Skin epidermis (tissue), 12 donors: ENCODE measurements at regions not wholly inside any gene's neighbourhood (a gene's known extent, or its start where the extent isn't known, plus 50 kb on each side); places are given as distances from the start of the nearest gene placed in this dataset.
A peak's percentile ranks its signal among the peaks of the same experiment; 100 is the strongest.

Experiments
- H3K27ac ChIP-seq, 21 experiments: fragments of 200-600 bp; sonication (generic) in 11 of 21; one replicate each; pipeline ENCODE4 v1.5.0; 2020; ENCODE audit warnings: mild to moderate bottlenecking in 3 of 21, inconsistent platforms in 2 of 21, moderate library complexity in 2 of 21
- H3K4me3 ChIP-seq, 7 experiments: fragments of 200-600 bp; sonication (generic) in 2 of 7; one replicate each; pipeline ENCODE4 v1.5.0; 2020; ENCODE audit warnings: inconsistent platforms in 2 of 7, mild to moderate bottlenecking in 2 of 7, moderate library complexity in 1 of 7

DNA sequence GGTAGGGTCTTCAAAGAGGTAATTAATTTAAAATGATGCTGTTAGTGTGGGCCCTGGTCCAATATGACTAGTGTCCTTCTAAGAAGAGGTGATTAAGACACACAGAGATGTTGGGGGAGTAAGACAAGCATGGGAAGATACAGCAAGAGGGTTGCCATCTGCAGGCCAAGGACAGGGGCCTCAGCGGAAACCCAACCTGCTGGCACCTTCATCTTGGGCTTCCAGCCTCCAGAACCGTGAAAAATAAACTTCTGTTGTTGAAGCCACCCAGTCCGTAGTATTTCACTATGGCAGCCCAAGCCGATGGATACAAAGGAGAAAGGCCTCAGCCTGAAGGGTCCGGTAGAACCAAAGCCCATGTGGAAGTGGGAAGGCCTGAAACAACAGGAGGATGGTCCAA, 161.7 kb upstream of the UBE2E1 start:
- H3K27ac ChIP-seq = no peak overlapping the region
- no peak overlapping the region for H3K4me3 ChIP-seq

DNA sequence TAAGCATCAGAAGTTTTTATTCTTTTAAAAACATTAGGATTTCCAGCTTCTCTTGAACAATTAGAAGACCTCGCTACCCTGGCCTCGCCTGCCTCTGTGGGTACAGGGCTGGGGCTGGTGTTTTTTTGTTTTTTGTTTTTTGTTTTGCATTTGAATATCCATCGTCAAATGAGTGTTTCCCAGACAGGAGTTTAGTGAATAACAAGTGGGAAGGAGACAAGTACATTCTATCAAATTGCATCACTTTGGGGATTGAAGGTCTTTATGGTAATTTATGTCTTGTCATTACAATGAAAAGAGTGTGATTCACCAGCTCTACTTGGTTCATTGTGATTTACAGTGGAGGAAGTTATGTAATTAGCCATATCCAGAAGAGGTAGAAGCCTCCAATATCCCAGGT, 161.1 kb upstream of the UBE2E1 start:
- H3K27ac ChIP-seq = no peak overlapping the region

DNA sequence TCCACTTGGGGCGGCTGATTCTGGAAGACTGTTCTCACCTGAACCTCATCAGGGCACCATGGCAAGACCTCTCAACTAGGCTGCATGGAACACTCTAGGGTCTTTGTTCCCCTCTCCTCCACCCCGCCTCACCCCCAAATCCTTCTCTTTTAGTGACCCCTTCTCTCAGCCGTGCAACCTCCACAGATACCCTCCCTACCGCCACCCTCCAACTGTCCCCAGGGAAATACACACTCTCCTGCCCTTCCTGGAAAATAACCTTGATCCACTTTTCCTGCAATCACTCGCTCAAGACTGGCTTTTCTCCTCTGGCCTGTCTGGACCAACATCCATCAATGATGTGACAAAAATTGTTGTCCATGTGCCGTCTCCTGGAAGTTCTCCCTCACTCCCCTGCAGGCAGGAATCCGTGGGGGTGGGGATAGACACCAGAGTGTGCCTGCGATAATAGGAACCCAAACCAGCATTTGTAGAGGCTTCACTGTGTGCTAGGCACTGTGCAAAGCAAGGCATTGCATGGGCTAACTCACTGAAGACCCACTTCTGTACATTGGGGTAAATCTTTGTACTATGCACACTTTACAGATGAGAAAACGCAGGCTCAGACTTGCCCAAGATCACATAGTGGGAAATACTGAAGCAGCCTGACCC, 160.1 kb upstream of the UBE2E1 start:
- Histone ChIP-seq H3K4me3 (no peak overlapping the region), H3K27ac (no peak overlapping the region)

More for the DNA sequence above, 161.1 kb upstream of the UBE2E1 start:
- H3K4me3 ChIP-seq = no peak overlapping the region

DNA sequence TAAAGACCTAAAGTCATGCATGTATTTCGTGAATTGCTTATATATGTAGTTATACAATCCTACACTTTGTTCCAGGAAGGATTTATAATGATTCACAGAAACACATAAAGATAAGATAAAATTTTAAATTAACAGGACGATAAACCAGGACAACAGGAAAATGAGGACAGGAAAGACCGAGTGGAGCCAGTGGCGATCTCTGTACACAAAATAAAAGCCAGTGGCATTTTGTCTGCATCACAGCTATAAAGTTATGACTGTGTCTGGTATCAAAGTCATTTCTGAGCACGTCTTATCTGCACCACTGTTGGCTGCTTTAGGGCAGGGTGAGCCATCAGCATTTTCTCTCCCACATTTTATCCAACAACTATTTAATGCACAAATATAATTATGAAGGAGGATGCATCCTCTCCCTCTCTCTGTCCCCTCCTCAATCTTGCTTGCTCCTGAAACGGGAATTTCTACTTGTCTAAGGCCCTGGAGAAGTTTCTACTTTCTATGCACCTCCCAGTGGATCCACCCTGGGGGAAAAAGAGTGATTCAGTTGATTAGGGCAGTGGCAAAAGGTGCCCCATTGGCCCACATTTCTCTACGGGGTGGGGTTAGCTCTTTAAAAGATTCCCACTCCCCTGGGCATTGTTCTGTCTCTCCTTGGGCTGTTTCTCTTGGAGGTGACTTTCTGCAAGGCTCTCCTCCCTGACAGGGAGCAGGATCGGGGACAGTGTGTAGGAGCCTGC, 159.4 kb upstream of the UBE2E1 start:
- no peak overlapping the region for H3K4me3 ChIP-seq
- H3K27ac ChIP-seq = no peak overlapping the region

DNA sequence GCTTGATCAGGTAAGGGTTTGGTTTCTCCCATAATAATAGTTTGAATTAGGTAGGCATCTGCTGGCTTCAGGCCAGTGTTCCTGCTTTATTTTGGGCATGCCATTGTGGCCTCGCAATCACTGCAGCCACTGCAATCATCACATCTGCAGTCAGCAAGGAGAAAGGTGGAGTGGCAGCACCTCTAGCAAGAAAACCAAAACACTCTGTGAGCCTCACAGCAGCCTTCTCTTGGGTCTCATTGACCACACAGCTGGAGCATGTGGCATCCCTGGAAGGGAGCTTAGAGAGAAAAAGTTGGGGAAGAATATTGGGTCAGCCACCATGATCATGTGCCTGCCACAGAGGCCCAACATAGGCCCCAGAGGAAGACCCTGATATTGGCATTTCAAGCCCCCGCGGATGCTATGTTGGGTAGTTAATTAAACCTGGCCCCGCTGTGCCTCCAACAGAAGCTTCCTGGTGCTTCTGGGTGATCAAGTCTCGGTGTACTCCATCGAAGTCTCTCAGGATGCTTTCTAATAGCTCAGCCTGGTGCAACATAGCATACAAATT, 158.0 kb upstream of the UBE2E1 start:
- no peak overlapping the region for H3K27ac ChIP-seq
- H3K4me3 ChIP-seq = no peak overlapping the region

DNA sequence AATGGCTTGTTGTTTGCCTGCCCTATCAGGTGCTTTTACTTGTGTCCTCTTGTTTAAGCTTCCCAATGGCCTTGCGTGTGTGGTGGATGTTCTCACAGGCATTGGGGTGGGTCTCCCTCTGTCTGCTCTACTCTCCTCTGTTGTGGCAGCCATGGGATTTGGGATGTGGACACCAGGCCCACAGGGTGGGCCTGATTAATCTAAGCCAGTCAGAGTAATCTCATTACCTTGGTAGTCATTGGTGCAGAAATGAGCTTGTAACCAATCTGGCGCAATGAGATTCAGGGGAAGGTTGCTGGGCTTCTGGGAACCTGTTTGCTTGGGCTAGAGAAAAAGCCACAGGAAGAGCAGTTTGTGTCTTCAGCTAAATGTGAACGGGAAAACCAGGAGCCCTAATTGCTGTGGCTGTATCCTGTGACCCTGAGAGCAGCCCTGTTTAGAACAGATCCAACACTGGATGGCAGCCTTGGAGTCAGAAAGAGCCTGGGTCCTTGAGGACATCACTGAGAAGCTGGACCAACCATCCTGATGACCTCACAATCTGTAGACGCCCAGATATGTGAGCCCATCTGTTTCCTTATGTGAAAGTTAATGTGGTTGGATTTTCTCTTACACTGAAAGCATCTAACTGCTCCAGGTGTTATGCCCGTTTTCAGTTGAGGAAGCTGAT, 157.3 kb upstream of the UBE2E1 start:
- H3K4me3 ChIP-seq = no peak overlapping the region
- no peak overlapping the region for H3K27ac ChIP-seq

DNA sequence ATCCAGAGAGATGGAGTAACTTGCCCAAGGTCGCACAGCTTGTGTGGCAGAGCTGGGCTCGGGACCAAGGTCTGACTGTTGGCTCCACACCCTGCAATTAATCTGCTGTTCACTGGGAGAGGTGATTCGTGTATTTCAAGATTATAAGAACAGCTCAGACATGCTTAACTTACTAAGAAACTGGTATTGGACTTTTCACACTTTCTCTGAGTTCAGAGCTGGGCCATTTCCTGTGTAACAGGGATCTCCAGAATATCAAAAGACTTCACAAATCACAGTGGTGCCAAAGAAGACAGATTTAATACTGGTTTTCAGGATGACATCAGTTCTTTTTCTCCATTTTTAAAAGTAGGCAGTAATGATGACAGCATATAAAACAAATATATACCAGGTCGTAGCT, 156.8 kb upstream of the UBE2E1 start:
- no peak overlapping the region for H3K4me3 ChIP-seq
- H3K27ac ChIP-seq = no peak overlapping the region

DNA sequence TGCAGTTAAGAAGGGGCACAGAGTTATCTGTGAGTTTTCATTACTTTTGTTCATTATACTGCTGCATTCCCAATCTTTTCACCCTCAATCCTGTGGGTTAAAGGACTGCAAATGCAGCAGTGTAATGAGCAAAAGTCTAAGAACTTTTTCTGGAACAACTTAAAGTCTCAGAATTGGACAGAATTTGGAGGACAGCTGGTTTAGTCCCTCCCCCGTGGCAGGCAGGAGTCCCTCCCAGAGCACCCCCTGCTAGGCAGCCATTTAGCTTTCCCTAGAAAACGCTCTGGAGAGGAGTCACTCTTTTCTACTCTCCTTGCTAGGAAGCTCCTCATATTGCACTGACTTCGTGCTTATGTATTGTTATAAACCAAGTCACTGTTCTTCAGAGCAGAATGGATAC, 156.3 kb upstream of the UBE2E1 start:
- Histone ChIP-seq H3K27ac (no peak overlapping the region), H3K4me3 (no peak overlapping the region)

DNA sequence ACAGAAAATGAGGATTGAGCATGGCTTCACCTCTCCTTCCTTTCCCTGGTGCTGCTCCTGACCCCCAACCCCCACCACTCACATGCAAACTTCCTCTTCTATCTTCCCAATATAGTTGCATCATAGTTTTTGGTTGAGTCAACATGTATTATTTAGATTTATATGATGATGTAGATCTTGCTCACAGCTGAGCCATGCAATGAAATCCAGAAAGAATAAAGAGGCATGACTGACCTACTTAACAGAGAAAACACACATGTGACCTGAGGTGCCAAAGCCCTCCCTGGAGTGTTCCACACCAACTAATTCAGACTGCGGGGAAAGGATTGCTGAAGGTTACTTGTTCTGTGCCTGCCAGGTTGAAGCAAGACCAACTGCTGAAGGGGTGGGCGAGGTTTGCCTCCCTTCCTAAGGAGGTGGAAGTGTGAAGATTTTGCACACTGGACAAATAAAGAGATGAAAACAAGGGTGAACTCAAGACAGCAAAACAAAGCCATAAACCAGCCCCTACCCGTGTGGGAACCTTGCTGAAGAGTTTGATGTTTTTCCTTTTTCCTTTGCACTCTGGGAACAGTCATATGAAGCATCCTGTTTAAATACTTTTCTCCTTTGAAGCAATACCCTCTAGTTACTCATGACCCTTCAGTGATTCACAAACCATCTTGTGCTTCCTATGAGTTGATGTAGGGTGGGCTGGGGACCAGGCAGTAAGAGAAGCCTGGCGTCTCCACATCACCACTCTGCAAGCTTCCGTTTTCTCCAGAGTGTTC, 155.2 kb upstream of the UBE2E1 start:
- H3K4me3 ChIP-seq = no peak overlapping the region
- peak overlapping the region in 1 of 21 experiments; percentile 10 for H3K27ac ChIP-seq

DNA sequence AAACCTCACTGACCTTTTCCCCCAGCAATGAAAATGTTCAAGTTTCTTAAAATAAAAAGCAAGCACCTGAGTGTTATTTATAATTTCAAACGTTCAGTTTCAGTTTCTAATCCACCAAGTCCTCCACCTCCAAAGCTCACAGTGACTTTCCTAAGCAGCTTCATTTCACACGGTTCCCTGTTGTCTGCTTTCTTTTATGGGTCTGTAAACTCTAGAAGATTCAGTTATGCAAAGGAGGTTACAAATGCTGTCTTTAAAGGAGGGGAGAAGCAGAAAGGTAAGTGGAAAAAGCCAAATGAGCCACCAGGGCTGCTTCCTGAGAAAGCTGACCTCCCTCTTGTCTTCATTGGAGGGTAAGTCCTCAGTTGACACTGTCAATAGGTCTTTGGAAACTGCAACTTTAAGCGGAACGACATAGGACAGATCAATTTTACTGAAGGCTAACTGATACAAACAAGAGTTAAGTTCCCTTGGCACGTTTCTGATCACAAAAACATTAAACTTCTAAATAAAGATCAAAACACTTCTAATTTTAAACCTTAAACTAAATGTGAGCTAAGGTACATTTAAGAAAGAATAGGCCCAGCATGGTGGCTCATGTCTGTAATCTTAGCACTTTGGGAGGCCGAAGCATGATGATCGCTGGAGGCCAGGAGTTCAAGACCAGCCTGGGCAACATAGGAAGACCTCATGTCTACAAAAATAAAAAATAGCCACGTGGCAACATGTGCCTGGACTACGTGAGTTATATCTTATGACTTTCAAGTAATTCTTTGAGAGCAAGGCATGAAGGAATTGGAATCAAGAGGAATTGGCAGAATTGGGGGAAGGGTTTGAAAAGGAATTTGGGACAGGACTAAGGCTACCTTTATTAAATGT, 151.9 kb upstream of the UBE2E1 start:
- no peak overlapping the region for H3K27ac ChIP-seq
- no peak overlapping the region for H3K4me3 ChIP-seq

DNA sequence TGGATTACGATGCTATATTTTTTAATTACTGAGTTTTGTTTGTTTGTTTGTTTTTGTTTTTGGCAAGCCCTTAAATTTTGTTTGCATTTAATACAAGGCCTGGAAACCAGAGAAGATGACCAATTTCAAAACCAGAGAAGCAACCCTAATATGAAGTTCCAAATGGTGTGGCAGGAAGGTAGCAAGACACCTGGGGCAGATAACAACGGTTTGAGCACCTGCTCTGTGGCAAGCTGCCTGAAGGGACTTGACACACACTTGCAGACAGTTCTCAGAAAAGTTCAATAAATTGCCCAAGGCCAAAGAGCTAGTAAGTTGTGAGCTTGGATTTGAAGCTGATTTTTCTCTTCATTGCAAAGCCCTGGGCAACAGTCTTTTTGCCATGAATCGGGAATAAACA, 151.2 kb upstream of the UBE2E1 start:
- no peak overlapping the region for H3K27ac ChIP-seq
- no peak overlapping the region for H3K4me3 ChIP-seq

DNA sequence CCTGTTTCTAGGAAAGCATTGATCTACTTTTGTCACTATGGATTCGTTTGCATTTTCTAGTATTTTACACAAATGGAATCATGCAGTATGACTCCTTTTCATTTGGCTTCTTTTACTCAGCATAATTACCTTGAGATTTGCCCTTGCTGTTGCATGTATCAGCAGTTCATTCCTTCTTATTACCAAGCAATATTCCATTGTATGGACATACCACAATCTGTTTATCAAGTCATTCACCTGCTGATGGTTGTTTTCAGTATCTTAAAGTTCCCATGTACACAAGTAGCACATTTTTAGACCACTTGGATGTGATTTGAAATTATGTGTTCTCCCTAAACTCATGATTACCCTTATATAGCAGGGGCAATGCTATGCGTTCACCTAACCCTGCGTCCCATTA, 150.0 kb upstream of the UBE2E1 start:
- H3K4me3 ChIP-seq = no peak overlapping the region
- no peak overlapping the region for H3K27ac ChIP-seq

DNA sequence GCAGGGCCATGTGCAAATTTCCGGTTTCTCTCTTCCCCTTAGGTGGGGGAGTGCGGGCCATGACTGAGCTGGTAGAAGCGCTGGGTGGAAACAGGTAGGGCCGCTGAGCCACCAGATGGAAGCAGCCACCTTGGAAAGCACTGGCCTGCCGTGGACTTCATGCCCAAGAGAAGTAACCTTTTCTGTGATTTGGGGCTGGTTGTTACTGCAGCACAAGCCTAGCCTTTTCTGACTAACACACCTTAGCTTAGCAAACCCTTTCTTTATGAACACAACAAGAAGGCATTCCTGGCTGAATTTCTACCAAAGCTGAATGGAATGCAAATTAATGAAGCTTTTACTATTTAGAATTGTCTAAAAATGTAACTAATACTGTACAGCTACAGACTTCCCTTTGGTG, 149.6 kb upstream of the UBE2E1 start:
- Histone ChIP-seq H3K27ac (no peak overlapping the region), H3K4me3 (no peak overlapping the region)

DNA sequence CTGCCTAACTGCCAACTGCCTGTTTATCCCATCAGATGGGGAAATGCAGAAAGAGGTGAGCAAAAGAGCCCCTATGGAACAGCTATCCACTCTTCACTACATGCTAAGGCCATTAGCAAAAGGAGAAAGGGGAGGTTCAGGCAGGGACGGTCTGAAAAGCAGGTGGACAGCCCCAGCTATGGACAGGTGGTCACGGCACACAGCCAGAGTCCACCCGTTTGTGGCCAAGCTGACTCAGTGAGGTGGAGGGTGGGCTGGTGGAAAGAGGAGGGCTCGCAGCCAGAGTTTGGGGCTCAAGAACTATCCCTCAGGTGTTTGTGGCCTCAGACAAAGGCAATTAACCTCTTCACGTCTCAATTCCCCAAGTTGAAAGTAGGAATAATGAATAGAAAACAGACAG, 148.9 kb upstream of the UBE2E1 start:
- Histone ChIP-seq H3K27ac (no peak overlapping the region), H3K4me3 (no peak overlapping the region)

DNA sequence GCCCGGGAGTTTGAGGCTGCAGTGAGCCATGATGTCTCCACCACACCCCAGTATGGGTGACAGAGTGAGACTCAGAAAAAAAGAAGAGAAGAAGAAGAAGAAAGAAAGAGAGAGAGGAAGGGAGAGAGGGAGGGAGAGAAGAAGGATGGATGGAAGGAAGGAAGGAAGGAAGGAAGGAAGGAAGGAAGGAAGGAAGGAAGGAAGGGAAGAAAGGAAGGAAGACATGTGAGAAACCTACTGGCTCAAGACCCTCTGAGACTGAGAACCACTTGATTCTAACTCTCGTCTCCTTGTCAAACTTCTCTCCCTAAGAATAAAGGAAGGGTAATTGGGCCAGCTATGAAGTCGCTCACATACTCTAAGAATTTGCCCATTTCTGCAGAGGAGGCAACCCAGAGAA, 148.1 kb upstream of the UBE2E1 start:
- Histone ChIP-seq H3K4me3 (no peak overlapping the region), H3K27ac (no peak overlapping the region)

DNA sequence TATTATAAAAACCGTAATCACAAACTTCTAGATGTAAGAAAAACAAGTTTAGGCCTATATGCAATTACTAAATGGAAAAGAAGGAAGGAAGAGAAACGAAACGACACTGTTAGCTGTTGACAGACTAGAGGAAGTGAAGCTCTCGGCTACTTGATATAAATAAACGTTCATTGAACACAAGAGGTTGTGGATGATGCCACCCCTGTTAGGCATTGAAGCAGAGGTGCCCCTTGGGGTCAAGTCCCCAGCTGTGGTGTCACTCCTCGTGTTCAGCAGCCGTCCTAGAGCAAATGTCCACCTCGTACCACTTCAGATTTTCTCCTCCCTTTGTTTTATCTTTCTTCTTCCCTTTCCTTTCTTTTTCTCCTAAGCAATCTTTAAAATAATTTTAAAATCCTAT, 146.5 kb upstream of the UBE2E1 start:
- H3K27ac ChIP-seq = no peak overlapping the region

DNA sequence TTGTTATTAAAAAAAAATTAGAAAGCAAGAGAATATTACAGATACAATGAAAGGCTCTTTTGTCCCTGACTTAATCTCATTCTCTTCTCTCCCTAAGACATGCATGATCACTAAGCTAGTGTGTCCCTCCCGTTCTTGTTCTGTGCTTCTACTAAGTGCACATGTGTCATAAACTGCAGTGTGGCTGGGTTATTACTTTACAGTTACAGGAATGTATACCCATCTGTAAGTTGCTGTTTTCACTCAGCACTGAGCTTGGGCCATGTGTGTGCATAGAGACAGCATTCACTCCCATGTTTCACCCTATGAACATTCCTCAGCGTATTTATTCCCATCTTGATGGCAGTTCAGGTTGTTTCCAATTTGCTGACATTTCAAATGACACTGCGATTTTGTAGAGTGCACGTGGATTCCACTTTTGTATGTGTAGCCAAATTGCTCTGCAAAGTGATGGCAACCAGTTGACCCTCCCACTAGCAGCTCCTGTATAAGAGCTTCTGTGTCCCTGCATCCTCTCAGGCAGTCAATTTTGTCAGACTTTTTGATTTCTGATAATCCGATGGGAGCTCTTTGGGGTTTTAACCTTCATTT, 145.8 kb upstream of the UBE2E1 start:
- Histone ChIP-seq H3K27ac (no peak overlapping the region), H3K4me3 (no peak overlapping the region)

More for the DNA sequence above, 146.5 kb upstream of the UBE2E1 start:
- H3K4me3 ChIP-seq = no peak overlapping the region

DNA sequence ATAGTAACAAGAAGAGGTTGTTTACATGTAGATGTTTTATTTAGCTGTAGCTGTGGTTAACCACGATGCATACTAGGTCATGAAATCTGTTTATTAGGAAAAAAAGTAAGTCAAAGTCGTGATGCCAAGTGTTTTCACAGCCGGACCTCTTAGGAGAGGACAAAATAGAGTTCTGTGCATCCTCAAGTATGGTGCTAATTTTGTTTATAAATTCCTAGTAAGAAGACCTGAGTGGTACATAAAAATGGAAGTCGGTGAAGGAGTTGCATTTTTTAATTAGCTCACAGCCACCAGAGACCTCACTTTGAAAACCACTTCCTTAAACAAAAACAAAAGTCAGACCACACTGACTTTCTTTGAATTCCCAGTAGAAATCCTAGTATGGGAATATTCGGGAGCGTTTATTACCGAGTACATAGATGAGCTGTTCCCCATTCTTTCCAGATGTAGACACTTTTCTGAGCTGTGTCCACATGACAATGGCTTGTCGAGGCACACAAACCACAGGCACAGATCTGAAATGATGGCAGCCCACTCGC, 143.6 kb upstream of the UBE2E1 start:
- Histone ChIP-seq H3K27ac (no peak overlapping the region), H3K4me3 (no peak overlapping the region)

DNA sequence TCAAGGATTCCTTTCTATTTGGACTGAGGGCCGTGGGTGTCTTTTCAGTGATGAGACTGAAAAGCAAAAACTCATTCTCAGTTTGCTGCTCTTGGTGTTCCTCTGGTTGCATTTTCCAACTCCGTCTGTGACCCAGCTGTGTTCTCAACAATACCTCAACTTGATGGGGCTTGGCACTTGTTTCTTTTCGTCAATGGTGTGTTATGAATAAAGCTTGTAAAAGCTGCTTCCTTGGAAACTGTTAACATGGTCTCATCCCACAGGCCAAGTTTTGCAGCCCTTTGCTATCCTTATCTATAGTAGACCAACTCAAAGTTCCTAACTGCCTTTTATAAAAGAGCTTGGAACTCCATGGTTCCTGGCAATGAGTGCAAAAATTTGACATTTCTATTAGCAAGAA, 142.5 kb upstream of the UBE2E1 start:
- H3K4me3 ChIP-seq = no peak overlapping the region
- no peak overlapping the region for H3K27ac ChIP-seq
